Liver (tissue), 8 donors: ENCODE measurements at regions not wholly inside any gene's neighbourhood (a gene's known extent, or its start where the extent isn't known, plus 50 kb on each side); places are given as distances from the start of the nearest gene placed in this dataset.

Experiments used
- DNase-seq: peaks from one replicate; pipeline ENCODE4 v3.0.0-alpha.2; 2017; ENCODE audit warnings: low spot score
- H3K27ac ChIP-seq, 2 donors: one replicate each; pipeline ENCODE4 v1.7.0; 2013; ENCODE audit warnings: inconsistent platforms in 2 of 2, low read length in 2 of 2, control low read depth in 1 of 2, low read depth in 1 of 2, mild to moderate bottlenecking in 1 of 2
- H3K27me3 ChIP-seq, 4 donors: one replicate each; pipeline versions ENCODE4 v1.6.1 to v1.7.0; 2013; ENCODE audit warnings: low read length in 3 of 4, inconsistent platforms in 1 of 4, mild to moderate bottlenecking in 1 of 4, moderate library complexity in 1 of 4; ENCODE audit not compliant: control insufficient read depth in 4 of 4, insufficient read depth in 4 of 4
- H3K36me3 ChIP-seq, 4 donors: one replicate each; pipeline versions ENCODE4 v1.6.1 to v1.7.0; 2013; ENCODE audit warnings: low read length in 3 of 4, mild to moderate bottlenecking in 3 of 4, low read depth in 1 of 4, moderate library complexity in 1 of 4; ENCODE audit not compliant: control insufficient read depth in 4 of 4, insufficient read depth in 3 of 4
- H3K4me1 ChIP-seq, 4 donors: one replicate each; pipeline versions ENCODE4 v1.6.1 to v1.7.0; 2013; ENCODE audit warnings: low read length in 3 of 4, mild to moderate bottlenecking in 3 of 4, moderate library complexity in 1 of 4; ENCODE audit not compliant: control insufficient read depth in 4 of 4, insufficient read depth in 4 of 4
- H3K4me3 ChIP-seq, 3 donors: one replicate each; pipeline versions ENCODE4 v1.6.1 to v1.7.0; 2013; ENCODE audit warnings: low read length in 3 of 3, control low read depth in 1 of 3, low read depth in 1 of 3, mild to moderate bottlenecking in 1 of 3
- H3K9ac ChIP-seq, 2 donors: one replicate each; pipeline ENCODE4 v1.7.0; 2013; ENCODE audit warnings: low read length in 2 of 2, mild to moderate bottlenecking in 2 of 2, moderate library complexity in 2 of 2, control low read depth in 1 of 2, low read depth in 1 of 2
- H3K9me3 ChIP-seq, 4 donors: one replicate each; pipeline versions ENCODE4 v1.6.1 to v1.7.0; 2013; ENCODE audit warnings: low read length in 3 of 4; ENCODE audit not compliant: control insufficient read depth in 4 of 4
- ATF3 ChIP-seq: IDR thresholded peaks from 2 replicates; pipeline ENCODE4 v1.6.1; 2016; ENCODE audit warnings: antibody characterized with exemption
- EGR1 ChIP-seq, 2 donors: IDR thresholded peaks; 2 replicates each; pipeline ENCODE4 v1.6.1; 2016 to 2018; ENCODE audit warnings: antibody characterized with exemption in 2 of 2, low read depth in 2 of 2
- FOXA1 ChIP-seq: IDR thresholded peaks from 2 replicates; pipeline ENCODE4 v1.6.1; 2016; ENCODE audit warnings: antibody characterized with exemption
- FOXA2 ChIP-seq: IDR thresholded peaks from 2 replicates; pipeline ENCODE4 v1.6.1; 2016; ENCODE audit warnings: antibody characterized with exemption
- HNF4A ChIP-seq, 2 donors: conservative IDR thresholded peaks; 2 replicates each; pipeline ENCODE4 v1.6.1; 2016; ENCODE audit warnings: antibody characterized with exemption in 2 of 2, mild to moderate bottlenecking in 2 of 2
- HNF4G ChIP-seq: IDR thresholded peaks from 2 replicates; pipeline ENCODE4 v1.6.1; 2016; ENCODE audit warnings: antibody characterized with exemption
- MAX ChIP-seq: IDR thresholded peaks from 2 replicates; pipeline ENCODE4 v1.6.1; 2016; ENCODE audit warnings: antibody characterized with exemption
- REST ChIP-seq: IDR thresholded peaks from 2 replicates; pipeline ENCODE4 v1.6.1; 2016; ENCODE audit warnings: antibody characterized with exemption, mild to moderate bottlenecking
- RXRA ChIP-seq, 2 donors: IDR thresholded peaks; 2 replicates each; pipeline ENCODE4 v1.6.1; 2017 to 2018; ENCODE audit warnings: antibody characterized with exemption in 2 of 2, mild to moderate bottlenecking in 1 of 2
- SP1 ChIP-seq: IDR thresholded peaks from 2 replicates; pipeline ENCODE4 v1.6.1; 2018; ENCODE audit warnings: antibody characterized with exemption, mild to moderate bottlenecking
- TAF1 ChIP-seq: conservative IDR thresholded peaks from 2 replicates; pipeline ENCODE4 v1.6.1; 2016; ENCODE audit warnings: antibody characterized with exemption, mild to moderate bottlenecking
- YY1 ChIP-seq: IDR thresholded peaks from 2 replicates; pipeline ENCODE4 v1.6.1; 2016; ENCODE audit warnings: antibody characterized with exemption, mild to moderate bottlenecking
- WGBS: extraction: QIAGEN DNeasy Blood & Tissue Kit; methylation state at CpG from one replicate; pipeline ENCODE4 v1.1.7; 2013; 5-methylcytosine and 5-hydroxymethylcytosine counted together
- TF ChIP-seq, protein P1 (sequence below): fragments of 150-350 bp; IDR thresholded peaks from 2 replicates; pipeline ENCODE4 v1.5.1; 2017; ENCODE audit warnings: improper control_type of control experiment, low read depth, low read length; ENCODE audit not compliant: missing input control
- donor health status: healthy.
- donor health status: healthy.
- donor health status: healthy.
- donor health status: healthy.
- donor health status: healthy.

- 71% methylated on average over 2 of the region's 2 CpGs for WGBS
Observed at GRCh38 chr5:103367702-103368101, 109.1 kb downstream of the MACIR start.

GRCh38 chr5:103366918-103367549, 108.5 kb downstream of the MACIR start:
- TF ChIP-seq HNF4G (no peak), EGR1 (IDR thresholded peaks at IDR 0.05; ENCODE audit: low read depth in 2 of 2) (no peak), FOXA2 (no peak), MAX (no peak), REST (no peak), SP1 (no peak), TAF1 (no peak), RXRA (IDR thresholded peaks at IDR 0.05) (no peak), YY1 (no peak), HNF4A (conservative IDR thresholded peaks at IDR 0.05) (no peak)
- TF ChIP-seq, protein P1, sequence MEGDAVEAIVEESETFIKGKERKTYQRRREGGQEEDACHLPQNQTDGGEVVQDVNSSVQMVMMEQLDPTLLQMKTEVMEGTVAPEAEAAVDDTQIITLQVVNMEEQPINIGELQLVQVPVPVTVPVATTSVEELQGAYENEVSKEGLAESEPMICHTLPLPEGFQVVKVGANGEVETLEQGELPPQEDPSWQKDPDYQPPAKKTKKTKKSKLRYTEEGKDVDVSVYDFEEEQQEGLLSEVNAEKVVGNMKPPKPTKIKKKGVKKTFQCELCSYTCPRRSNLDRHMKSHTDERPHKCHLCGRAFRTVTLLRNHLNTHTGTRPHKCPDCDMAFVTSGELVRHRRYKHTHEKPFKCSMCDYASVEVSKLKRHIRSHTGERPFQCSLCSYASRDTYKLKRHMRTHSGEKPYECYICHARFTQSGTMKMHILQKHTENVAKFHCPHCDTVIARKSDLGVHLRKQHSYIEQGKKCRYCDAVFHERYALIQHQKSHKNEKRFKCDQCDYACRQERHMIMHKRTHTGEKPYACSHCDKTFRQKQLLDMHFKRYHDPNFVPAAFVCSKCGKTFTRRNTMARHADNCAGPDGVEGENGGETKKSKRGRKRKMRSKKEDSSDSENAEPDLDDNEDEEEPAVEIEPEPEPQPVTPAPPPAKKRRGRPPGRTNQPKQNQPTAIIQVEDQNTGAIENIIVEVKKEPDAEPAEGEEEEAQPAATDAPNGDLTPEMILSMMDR: no peak
- no peaks in the 10 kb centered on the region for H3K27me3 ChIP-seq
- no peak overlapping the region for H3K9ac ChIP-seq
- DNase-seq: no peak
- H3K4me1 ChIP-seq: no peaks in the 10 kb centered on the region
- WGBS: 77% methylated on average over 10 of the region's 10 CpGs
- H3K27ac ChIP-seq: no peak overlapping the region
- H3K36me3 ChIP-seq: no peaks in the 10 kb centered on the region
- H3K4me3 ChIP-seq: no peak overlapping the region
- no peaks in the 10 kb centered on the region for H3K9me3 ChIP-seq

More at GRCh38 chr5:103367702-103368101, 109.1 kb downstream of the MACIR start:
- Histone ChIP-seq H3K9ac (no peak overlapping the region), H3K4me3 (no peak overlapping the region), H3K9me3 (no peaks in the 10 kb centered on the region), H3K27ac (no peak overlapping the region), H3K36me3 (no peaks in the 10 kb centered on the region), H3K4me1 (no peaks in the 10 kb centered on the region), H3K27me3 (no peaks in the 10 kb centered on the region)
- DNase-seq: no peak
- no peak for TF ChIP-seq REST
- no peak for TF ChIP-seq TAF1
- TF ChIP-seq ATF3: no peak
- TF ChIP-seq YY1: no peak
- no peak for TF ChIP-seq FOXA2
- TF ChIP-seq FOXA1: no peak
- no peak for TF ChIP-seq RXRA (IDR thresholded peaks at IDR 0.05)
